HL-60 (cell line): ENCODE measurements at regions not wholly inside any gene's neighbourhood (a gene's known extent, or its start where the extent isn't known, plus 50 kb on each side); places are given as distances from the start of the nearest gene placed in this dataset.

Experiments
- DNase-seq, 2 experiments: peaks; one replicate each; pipeline ENCODE4 v3.0.0-alpha.2; 2010 to 2020; ENCODE audit warnings: low read depth in 1 of 2, low spot score in 1 of 2
- H3K27ac ChIP-seq: fragments of 250-450 bp; sonication (Bioruptor Pico); replicated peaks from 2 replicates; pipeline ENCODE4 v1.5.1; 2020; ENCODE audit warnings: mild to moderate bottlenecking, moderate library complexity
- H3K27me3 ChIP-seq: fragments of 250-450 bp; sonication (Bioruptor Pico); 2 replicates; pipeline ENCODE4 v1.5.1; 2021; ENCODE audit warnings: mild to moderate bottlenecking, moderate library complexity; ENCODE audit not compliant: insufficient read depth, poor library complexity, severe bottlenecking
- H3K4me3 ChIP-seq: replicated peaks from 2 replicates; pipeline ENCODE4 v1.5.1; 2011; ENCODE audit warnings: mild to moderate bottlenecking, control low read depth, low read length; ENCODE audit not compliant: insufficient read depth
- CTCF ChIP-seq: IDR thresholded peaks from one replicate; pipeline ENCODE4 v1.5.1; 2011; ENCODE audit warnings: low read length, control low read depth, inconsistent platforms; ENCODE audit not compliant: insufficient read depth
- GABPA ChIP-seq: IDR thresholded peaks from 2 replicates; pipeline ENCODE4 v1.6.1; 2012; ENCODE audit warnings: low read depth
- POLR2AphosphoS5 ChIP-seq: IDR thresholded peaks from 2 replicates; pipeline ENCODE4 v1.6.1; 2012; ENCODE audit warnings: low read depth
- SPI1 ChIP-seq: IDR thresholded peaks from 2 replicates; pipeline ENCODE4 v1.6.1; 2012; ENCODE audit warnings: low read depth, mild to moderate bottlenecking, borderline replicate concordance
- TF ChIP-seq, protein P1 (sequence below): IDR thresholded peaks from 2 replicates; pipeline ENCODE4 v1.6.1; 2012; ENCODE audit warnings: low read depth; ENCODE audit not compliant: insufficient replicate concordance

DNA sequence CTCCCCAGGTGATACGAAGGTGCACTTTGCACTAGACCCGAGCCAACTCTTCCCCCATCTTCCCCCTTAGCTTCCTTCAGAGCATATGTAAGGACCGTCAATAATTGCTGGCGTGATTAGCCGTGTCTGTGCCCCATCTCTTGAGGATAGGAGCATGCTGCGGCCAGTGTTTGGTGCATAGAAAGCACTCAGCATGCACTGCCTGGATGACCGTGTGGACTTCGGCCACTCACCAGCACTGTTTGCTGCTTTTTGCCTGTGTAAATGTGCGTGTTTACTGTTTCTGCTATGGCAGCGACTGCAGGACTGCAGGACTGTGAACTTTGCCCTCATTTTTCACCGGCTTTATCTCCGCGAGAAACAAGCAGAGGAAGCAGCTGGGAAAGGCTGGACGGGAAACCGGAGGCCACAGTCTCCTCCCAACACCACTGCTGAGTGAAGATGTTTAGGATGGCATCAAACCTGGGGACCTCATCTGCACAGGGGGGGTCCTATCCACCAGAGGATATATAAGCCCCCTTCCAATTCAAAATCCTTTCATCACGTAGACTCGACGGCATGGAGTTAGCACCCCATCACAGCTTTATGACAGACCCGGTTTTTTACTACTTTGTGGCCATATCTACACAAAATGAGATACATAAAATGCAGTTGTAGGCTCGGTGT is 150.6 kb upstream of the AFDN start:
- no peak overlapping the region for H3K4me3 ChIP-seq
- H3K27me3 ChIP-seq = peaks cover 14% of the 10 kb centered on the region
- no peak for DNase-seq
- no peak overlapping the region for H3K27ac ChIP-seq
- TF ChIP-seq CTCF (no peak), SPI1 (no peak)

DNA sequence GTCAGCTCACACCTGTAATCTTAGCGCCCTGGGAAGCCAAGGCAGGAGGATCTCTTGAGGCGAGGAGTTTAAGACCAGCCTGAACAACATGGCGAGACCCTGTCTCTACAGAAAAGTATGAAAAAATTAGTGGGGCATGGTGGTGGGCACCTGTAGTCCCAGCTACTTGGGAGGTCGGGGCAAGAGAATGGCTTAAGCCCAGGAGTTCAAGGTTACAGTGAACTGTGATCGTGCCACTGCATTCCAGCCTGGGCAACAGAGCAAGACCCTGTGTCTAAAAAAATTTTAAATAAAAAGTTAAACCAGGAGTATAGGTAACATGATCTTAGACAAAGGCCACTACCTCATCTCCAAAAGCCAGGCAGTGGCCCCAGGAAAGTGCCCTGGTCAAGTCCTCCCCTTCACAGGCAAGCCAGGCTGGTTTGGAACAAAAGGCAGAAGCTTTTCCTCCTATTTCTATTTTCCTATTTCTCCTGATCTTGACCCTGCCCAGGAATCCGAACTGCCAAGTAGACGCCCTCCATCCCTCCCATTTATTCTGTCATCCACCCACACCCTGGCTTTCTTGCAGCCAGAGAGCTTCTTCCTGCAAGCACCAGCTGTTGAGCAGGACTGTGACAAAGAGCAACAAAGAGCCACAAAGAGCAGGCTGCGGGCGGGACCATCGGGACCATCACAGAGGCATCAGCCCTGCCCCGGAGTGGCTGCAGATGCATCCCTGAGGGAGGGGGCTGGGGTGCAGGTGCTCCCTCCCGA is 149.9 kb upstream of the AFDN start:
- DNase-seq = no peak
- no peak for TF ChIP-seq GABPA
- TF ChIP-seq, protein P1, sequence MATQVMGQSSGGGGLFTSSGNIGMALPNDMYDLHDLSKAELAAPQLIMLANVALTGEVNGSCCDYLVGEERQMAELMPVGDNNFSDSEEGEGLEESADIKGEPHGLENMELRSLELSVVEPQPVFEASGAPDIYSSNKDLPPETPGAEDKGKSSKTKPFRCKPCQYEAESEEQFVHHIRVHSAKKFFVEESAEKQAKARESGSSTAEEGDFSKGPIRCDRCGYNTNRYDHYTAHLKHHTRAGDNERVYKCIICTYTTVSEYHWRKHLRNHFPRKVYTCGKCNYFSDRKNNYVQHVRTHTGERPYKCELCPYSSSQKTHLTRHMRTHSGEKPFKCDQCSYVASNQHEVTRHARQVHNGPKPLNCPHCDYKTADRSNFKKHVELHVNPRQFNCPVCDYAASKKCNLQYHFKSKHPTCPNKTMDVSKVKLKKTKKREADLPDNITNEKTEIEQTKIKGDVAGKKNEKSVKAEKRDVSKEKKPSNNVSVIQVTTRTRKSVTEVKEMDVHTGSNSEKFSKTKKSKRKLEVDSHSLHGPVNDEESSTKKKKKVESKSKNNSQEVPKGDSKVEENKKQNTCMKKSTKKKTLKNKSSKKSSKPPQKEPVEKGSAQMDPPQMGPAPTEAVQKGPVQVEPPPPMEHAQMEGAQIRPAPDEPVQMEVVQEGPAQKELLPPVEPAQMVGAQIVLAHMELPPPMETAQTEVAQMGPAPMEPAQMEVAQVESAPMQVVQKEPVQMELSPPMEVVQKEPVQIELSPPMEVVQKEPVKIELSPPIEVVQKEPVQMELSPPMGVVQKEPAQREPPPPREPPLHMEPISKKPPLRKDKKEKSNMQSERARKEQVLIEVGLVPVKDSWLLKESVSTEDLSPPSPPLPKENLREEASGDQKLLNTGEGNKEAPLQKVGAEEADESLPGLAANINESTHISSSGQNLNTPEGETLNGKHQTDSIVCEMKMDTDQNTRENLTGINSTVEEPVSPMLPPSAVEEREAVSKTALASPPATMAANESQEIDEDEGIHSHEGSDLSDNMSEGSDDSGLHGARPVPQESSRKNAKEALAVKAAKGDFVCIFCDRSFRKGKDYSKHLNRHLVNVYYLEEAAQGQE = no peak
- TF ChIP-seq SPI1 = no peak
- no peak for TF ChIP-seq CTCF
- no peak for TF ChIP-seq POLR2AphosphoS5
- H3K27me3 ChIP-seq = peaks cover 14% of the 10 kb centered on the region
- no peak overlapping the region for H3K27ac ChIP-seq
- H3K4me3 ChIP-seq = no peak overlapping the region

DNA sequence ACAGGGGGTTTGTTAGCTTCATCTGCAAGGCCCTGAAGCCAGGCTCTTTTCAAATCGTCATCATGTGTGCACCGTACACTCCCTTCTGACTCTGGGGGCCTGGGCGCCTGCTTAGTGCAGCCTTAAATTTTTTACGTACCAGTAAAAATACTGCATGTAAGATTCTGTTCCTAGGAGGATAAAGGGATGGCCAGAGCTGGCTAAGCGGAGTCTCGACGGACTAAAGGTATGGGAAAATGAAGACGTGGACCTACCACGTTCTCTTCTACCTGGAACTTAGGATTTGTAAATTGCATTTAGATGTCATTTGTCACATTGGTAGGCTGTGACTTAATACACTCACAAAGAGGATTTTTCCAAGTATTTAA is 149.3 kb upstream of the AFDN start:
- H3K27me3 ChIP-seq = peaks cover 14% of the 10 kb centered on the region
- H3K27ac ChIP-seq = no peak overlapping the region
- H3K4me3 ChIP-seq = no peak overlapping the region
- no peak for DNase-seq
- TF ChIP-seq CTCF (no peak), POLR2AphosphoS5 (no peak), SPI1 (no peak), GABPA (no peak)
- TF ChIP-seq, protein P1 = no peak
